Suprapubic skin (tissue), 4 donors: ENCODE measurements at regions not wholly inside any gene's neighbourhood (a gene's known extent, or its start where the extent isn't known, plus 50 kb on each side); places are given as distances from the start of the nearest gene placed in this dataset.

Experiments used
- POLR2A ChIP-seq, 2 donors: fragments of 450-650 bp; IDR thresholded peaks; one replicate each; pipeline ENCODE4 v1.6.1; 2017; ENCODE audit warnings: antibody characterized with exemption in 2 of 2, mild to moderate bottlenecking in 2 of 2, moderate library complexity in 2 of 2
- POLR2AphosphoS5 ChIP-seq, 3 donors: sonication (generic); formaldehyde crosslinking; IDR thresholded peaks; one replicate each; pipeline ENCODE4 v1.6.1; 2017; ENCODE audit warnings: antibody characterized with exemption in 3 of 3

DNA sequence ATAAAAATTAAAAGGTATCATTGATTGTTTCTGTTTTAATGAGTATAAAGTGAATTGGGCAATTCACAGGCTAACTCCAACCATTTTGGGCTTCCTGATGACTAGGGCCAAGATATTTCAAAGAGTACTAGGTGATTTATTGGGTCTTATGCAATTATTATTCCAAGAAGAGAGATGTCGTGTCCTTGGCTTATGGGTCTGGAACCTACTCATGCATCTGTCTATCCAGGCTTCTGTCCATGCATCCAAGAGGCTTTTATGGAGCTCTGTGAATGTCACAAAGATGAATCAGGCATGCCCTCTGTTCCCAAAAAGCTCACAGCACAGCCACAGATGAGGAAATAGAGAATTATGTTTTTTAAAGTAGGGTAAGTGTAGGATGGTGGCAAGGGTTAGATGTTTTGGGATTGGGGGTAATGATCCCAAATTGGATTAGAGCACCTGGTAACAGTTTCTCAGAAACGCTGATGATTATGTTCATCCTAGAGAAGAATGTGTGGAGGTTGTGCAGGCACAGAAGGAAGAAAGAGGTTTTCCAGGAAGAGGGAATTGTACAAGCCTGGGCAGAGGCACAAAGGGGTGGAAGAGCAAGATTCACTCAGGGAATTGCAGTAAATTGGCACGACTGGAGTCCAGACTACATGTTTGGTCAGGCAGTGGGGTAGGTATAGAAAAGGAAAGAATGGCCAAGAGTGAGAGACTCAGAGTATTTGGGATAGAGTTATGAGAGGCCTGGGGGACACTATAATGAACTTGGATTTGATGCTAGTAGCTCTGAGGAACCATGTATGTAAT lies 83.0 kb upstream of the TNC start:
- TF ChIP-seq POLR2A (IDR thresholded peaks at IDR 0.05) (no peak), POLR2AphosphoS5 (IDR thresholded peaks at IDR 0.05) (peak in 1 of 3 donors; percentile 20)
